ENCODE measurements at regions not wholly inside any gene's neighbourhood (a gene's known extent, or its start where the extent isn't known, plus 50 kb on each side); places are given as distances from the start of the nearest gene placed in this dataset.

- TF ChIP-seq CTCF (IDR thresholded peaks at IDR 0.05; ENCODE audit: insufficient read depth, low read depth, low read length), result no peak
- DNase-seq (ENCODE audit: low read depth), result no peak
- no peak overlapping the region for H3K4me3 ChIP-seq (ENCODE audit: low read depth, low read length)
Observed at GRCh38 chr5:158492841-158493242, 606.9 kb downstream of the EBF1 start.

- no peak for DNase-seq (ENCODE audit: low read depth)
- TF ChIP-seq CTCF (IDR thresholded peaks at IDR 0.05; ENCODE audit: insufficient read depth, low read depth, low read length), result no peak
- H3K4me3 ChIP-seq (ENCODE audit: low read depth, low read length), result no peak overlapping the region
Observed at GRCh38 chr5:158492136-158492535, 607.6 kb downstream of the EBF1 start.

GRCh38 chr5:158487664-158488063, 612.1 kb downstream of the EBF1 start:
- no peak overlapping the region for H3K4me3 ChIP-seq (ENCODE audit: low read depth, low read length)
- TF ChIP-seq CTCF (IDR thresholded peaks at IDR 0.05; ENCODE audit: insufficient read depth, low read depth, low read length), result no peak
- DNase-seq (ENCODE audit: low read depth), result no peak

- DNase-seq (ENCODE audit: low read depth), result no peak
- TF ChIP-seq CTCF (IDR thresholded peaks at IDR 0.05; ENCODE audit: insufficient read depth, low read depth, low read length), result no peak
Observed at GRCh38 chr5:158487156-158487555, 612.6 kb downstream of the EBF1 start.

GRCh38 chr5:158486566-158486965, 613.1 kb downstream of the EBF1 start:
- no peak for TF ChIP-seq CTCF (IDR thresholded peaks at IDR 0.05; ENCODE audit: insufficient read depth, low read depth, low read length)
- DNase-seq (ENCODE audit: low read depth), result no peak
- H3K4me3 ChIP-seq (ENCODE audit: low read depth, low read length), result no peak overlapping the region

More at GRCh38 chr5:158487156-158487555, 612.6 kb downstream of the EBF1 start:
- H3K4me3 ChIP-seq (ENCODE audit: low read depth, low read length), result no peak overlapping the region

- H3K4me3 ChIP-seq (ENCODE audit: low read depth, low read length), result no peak overlapping the region
- DNase-seq (ENCODE audit: low read depth), result no peak
- no peak for TF ChIP-seq CTCF (IDR thresholded peaks at IDR 0.05; ENCODE audit: insufficient read depth, low read depth, low read length)
Observed at GRCh38 chr5:158485604-158486081, 614.1 kb downstream of the EBF1 start.

- no peak for TF ChIP-seq CTCF (IDR thresholded peaks at IDR 0.05; ENCODE audit: insufficient read depth, low read depth, low read length)
Observed at GRCh38 chr5:158485047-158485446, 614.7 kb downstream of the EBF1 start.

More at GRCh38 chr5:158485047-158485446, 614.7 kb downstream of the EBF1 start:
- no peak for DNase-seq (ENCODE audit: low read depth)
- H3K4me3 ChIP-seq (ENCODE audit: low read depth, low read length), result no peak overlapping the region
